Body of pancreas (tissue), 4 donors: ENCODE measurements at regions not wholly inside any gene's neighbourhood (a gene's known extent, or its start where the extent isn't known, plus 50 kb on each side); places are given as distances from the start of the nearest gene placed in this dataset.

Source experiments
- CTCF ChIP-seq, 7 experiments: fragments of 450-650 bp in 4 of 7; fragments of 200-600 bp in 3 of 7; sonication (generic) in 3 of 7; IDR thresholded peaks; one replicate each; pipeline ENCODE4 v1.5.1; 2016 to 2019; ENCODE audit warnings: antibody characterized with exemption in 7 of 7
- POLR2A ChIP-seq, 3 donors: fragments of 450-650 bp; IDR thresholded peaks; one replicate each; pipeline ENCODE4 v1.6.1; 2016; ENCODE audit warnings: antibody characterized with exemption in 3 of 3, mild to moderate bottlenecking in 2 of 3

DNA sequence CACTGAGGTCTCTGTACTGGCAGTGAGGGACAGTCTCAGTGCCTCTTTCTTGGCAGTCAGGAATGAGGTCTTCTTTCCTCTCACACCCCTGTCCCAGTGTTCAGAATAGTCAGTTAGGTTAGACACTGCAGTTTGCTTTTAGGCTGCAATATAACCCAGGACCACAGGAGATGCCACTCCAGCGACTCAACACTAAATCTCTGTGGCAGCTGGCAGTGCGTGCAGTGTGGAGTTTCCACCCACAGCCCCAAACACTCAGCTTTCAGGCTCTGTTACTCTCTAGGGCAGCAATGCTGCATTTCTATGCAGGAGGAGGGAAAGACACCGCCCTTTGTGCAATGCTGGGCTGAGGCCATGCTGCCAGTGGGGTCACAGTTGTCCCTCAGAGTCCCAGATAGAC lies 150.2 kb upstream of the SUCLG2 start:
- TF ChIP-seq POLR2A (IDR thresholded peaks at IDR 0.05): no peak
- TF ChIP-seq CTCF (IDR thresholded peaks at IDR 0.05): no peak
